Nephron progenitor cell (in vitro differentiated cells): ENCODE measurements at regions not wholly inside any gene's neighbourhood (a gene's known extent, or its start where the extent isn't known, plus 50 kb on each side); places are given as distances from the start of the nearest gene placed in this dataset.

ENCODE experiments used
- DNase-seq: peaks from one replicate; pipeline ENCODE4 v3.0.0; 2021
- H3K27ac Mint-ChIP-seq: 2 replicates; pipeline ENCODE4 v1.8.0; 2021; ENCODE audit warnings: mild to moderate bottlenecking, moderate library complexity, mixed read lengths
- H3K27me3 Mint-ChIP-seq: 2 replicates; pipeline ENCODE4 v1.8.0; 2021; ENCODE audit warnings: mild to moderate bottlenecking, low read depth, mixed read lengths; ENCODE audit not compliant: poor library complexity
- H3K36me3 Mint-ChIP-seq: 2 replicates; pipeline ENCODE4 v1.8.0; 2021; ENCODE audit warnings: low read depth, mixed read lengths
- H3K4me1 Mint-ChIP-seq: 2 replicates; pipeline ENCODE4 v1.8.0; 2021; ENCODE audit warnings: mixed read lengths
- H3K4me3 Mint-ChIP-seq: 2 replicates; pipeline ENCODE4 v1.8.0; 2021; ENCODE audit warnings: mild to moderate bottlenecking, moderate library complexity, mixed read lengths
- H3K9me3 Mint-ChIP-seq: 2 replicates; pipeline ENCODE4 v1.8.0; 2021; ENCODE audit warnings: mild to moderate bottlenecking, moderate library complexity, mixed read lengths
- CTCF ChIP-seq: fragments of 200-600 bp; sonication (generic); IDR thresholded peaks from 2 replicates; pipeline ENCODE4 v1.5.0; 2021; ENCODE audit warnings: antibody characterized with exemption

GRCh38 chr6:54037277-54037779 is 73.9 kb upstream of the MLIP start:
- no peak overlapping the region for H3K4me3 Mint-ChIP-seq
- no peak for TF ChIP-seq CTCF
- H3K27ac Mint-ChIP-seq, result no peak overlapping the region
- no peaks in the 10 kb centered on the region for H3K4me1 Mint-ChIP-seq
- no peaks in the 10 kb centered on the region for H3K9me3 Mint-ChIP-seq
- DNase-seq, result no peak
- H3K27me3 Mint-ChIP-seq, result peaks cover 2% of the 10 kb centered on the region
- H3K36me3 Mint-ChIP-seq, result no peaks in the 10 kb centered on the region

GRCh38 chr6:54040545-54040944 is 70.7 kb upstream of the MLIP start:
- H3K4me3 Mint-ChIP-seq, result no peak overlapping the region
- no peaks in the 10 kb centered on the region for H3K9me3 Mint-ChIP-seq
- no peak for DNase-seq
- peaks cover 4% of the 10 kb centered on the region for H3K27me3 Mint-ChIP-seq
- H3K4me1 Mint-ChIP-seq, result no peaks in the 10 kb centered on the region
- H3K27ac Mint-ChIP-seq, result no peak overlapping the region
- no peak for TF ChIP-seq CTCF
- H3K36me3 Mint-ChIP-seq, result no peaks in the 10 kb centered on the region

- H3K27ac Mint-ChIP-seq, result no peak overlapping the region
- DNase-seq, result no peak
- no peak for TF ChIP-seq CTCF
These were observed 70.0 kb upstream of the MLIP start for GRCh38 chr6:54041239-54041638.

GRCh38 chr6:54043360-54043759 is 67.9 kb upstream of the MLIP start:
- H3K27ac Mint-ChIP-seq, result no peak overlapping the region
- DNase-seq, result no peak
- H3K4me3 Mint-ChIP-seq, result no peak overlapping the region
- H3K4me1 Mint-ChIP-seq, result no peaks in the 10 kb centered on the region
- H3K9me3 Mint-ChIP-seq, result no peaks in the 10 kb centered on the region
- H3K36me3 Mint-ChIP-seq, result no peaks in the 10 kb centered on the region
- no peak for TF ChIP-seq CTCF
- peaks cover 6% of the 10 kb centered on the region for H3K27me3 Mint-ChIP-seq

More at GRCh38 chr6:54041239-54041638, 70.0 kb upstream of the MLIP start:
- no peak overlapping the region for H3K4me3 Mint-ChIP-seq
- no peaks in the 10 kb centered on the region for H3K36me3 Mint-ChIP-seq
- H3K4me1 Mint-ChIP-seq, result no peaks in the 10 kb centered on the region
- H3K9me3 Mint-ChIP-seq, result no peaks in the 10 kb centered on the region
- peaks cover 6% of the 10 kb centered on the region for H3K27me3 Mint-ChIP-seq

GRCh38 chr6:54044059-54044458 is 67.2 kb upstream of the MLIP start:
- H3K4me3 Mint-ChIP-seq, result no peak overlapping the region
- no peaks in the 10 kb centered on the region for H3K4me1 Mint-ChIP-seq
- peaks cover 6% of the 10 kb centered on the region for H3K27me3 Mint-ChIP-seq
- TF ChIP-seq CTCF, result no peak
- H3K27ac Mint-ChIP-seq, result no peak overlapping the region
- no peaks in the 10 kb centered on the region for H3K9me3 Mint-ChIP-seq
- DNase-seq, result no peak
- no peaks in the 10 kb centered on the region for H3K36me3 Mint-ChIP-seq

- no peak for TF ChIP-seq CTCF
- Mint-ChIP-seq H3K4me3 (no peak overlapping the region), H3K4me1 (peaks cover 5% of the 10 kb centered on the region), H3K9me3 (no peaks in the 10 kb centered on the region), H3K36me3 (no peaks in the 10 kb centered on the region), H3K27me3 (peaks cover 3% of the 10 kb centered on the region), H3K27ac (no peak overlapping the region)
- DNase-seq, result no peak
These were observed 62.5 kb upstream of the MLIP start for GRCh38 chr6:54048782-54049181.
